HG02970 (cell line): ENCODE measurements at regions not wholly inside any gene's neighbourhood (a gene's known extent, or its start where the extent isn't known, plus 50 kb on each side); places are given as distances from the start of the nearest gene placed in this dataset.

Experiments
- ATAC-seq: cut with Tn5 transposase; IDR thresholded peaks from one replicate; pipeline ENCODE4 v1.9.1; 2021; ENCODE audit warnings: mild to moderate bottlenecking, moderate library complexity, moderate number of reproducible peaks; ENCODE audit not compliant: unreplicated experiment, low FRiP score

- ATAC-seq, result no peak
Measured at GRCh38 chr14:51500776-51501175, 150.9 kb upstream of the FRMD6 start.

DNA sequence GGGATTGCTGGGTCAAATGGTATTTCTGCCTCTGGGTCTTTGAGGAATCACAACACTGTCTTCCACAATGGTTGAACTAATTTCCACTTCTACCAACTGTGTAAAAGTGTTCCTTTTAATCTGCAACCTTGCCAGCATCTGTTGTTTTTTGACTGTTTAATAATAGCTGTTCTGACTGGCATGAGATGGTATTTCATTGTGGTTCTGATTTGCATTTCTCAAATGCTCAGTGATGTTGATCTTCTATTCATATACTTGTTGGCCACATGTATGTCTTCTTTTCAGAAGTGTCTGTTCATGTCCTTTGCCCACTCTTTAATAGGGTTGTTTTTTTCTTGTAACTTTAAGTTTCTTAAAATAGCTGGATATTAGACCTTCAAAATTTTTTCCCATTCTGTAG is 150.0 kb upstream of the FRMD6 start:
- ATAC-seq, result no peak

DNA sequence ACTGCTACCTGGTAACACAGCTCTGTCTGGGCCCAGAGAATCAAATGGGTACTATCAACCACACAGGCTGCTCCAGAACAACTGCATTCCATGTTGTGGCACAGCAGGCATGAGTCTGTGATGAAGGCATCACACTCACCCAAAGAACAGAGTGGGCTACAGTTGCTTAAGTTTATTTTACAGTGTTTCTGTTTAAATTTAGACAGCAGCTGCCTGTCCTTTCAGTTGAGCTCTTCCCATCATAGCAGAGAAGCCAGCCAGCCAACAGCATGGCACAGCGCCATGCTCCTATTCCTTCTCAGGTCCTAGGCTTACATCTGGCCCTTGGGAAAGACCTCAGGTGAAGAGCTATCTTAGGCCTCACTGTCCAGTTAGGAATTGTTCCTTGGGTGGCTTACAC is 147.0 kb upstream of the FRMD6 start:
- no peak for ATAC-seq

DNA sequence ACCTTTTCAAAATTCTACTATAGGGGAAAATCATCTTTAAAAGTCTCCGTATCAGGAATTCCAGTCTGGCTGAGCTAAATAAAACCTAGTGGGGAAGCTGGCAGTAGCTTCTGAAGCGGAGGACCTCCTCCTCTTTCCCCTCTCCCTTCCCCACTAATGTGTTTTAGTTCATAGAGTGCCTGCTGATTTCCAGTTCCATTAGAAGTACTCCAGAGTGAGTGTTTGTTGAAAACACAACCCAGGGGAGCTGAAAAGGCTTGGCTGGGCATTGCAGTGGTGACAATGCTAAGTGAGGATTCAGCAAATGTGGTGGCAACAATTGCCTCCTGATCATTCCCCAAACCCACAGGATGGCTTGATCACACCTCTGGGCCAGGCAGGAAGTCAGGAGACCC is 144.2 kb upstream of the FRMD6 start:
- ATAC-seq, result no peak

GRCh38 chr14:51507906-51508511 is 143.7 kb upstream of the FRMD6 start:
- no peak for ATAC-seq

- ATAC-seq, result no peak
Measured at GRCh38 chr14:51511265-51511664, 140.4 kb upstream of the FRMD6 start.

DNA sequence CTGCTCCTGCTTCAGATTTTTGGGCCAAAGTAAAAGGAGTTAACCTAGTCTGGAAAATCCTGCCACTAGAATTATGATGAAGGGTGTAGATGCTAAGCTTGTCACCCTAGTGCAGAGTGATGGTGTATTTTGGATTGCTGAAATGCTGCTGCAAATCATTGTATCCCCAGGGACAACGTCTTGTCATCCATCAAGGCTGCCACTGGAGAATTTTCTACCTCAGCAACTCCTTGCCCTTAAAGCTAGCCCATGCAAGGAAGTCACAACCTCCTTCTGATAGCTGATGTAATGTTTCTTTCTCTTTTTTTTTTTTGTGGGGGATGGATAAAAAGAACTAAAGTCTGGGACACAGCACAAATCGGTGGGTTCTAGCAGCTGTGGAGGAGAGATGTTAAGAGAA is 139.4 kb upstream of the FRMD6 start:
- no peak for ATAC-seq

GRCh38 chr14:51513281-51513680 is 138.4 kb upstream of the FRMD6 start:
- ATAC-seq, result no peak

- no peak for ATAC-seq
Measured at GRCh38 chr14:51513933-51514332, 137.8 kb upstream of the FRMD6 start.

GRCh38 chr14:51515611-51516010 is 136.1 kb upstream of the FRMD6 start:
- ATAC-seq, result no peak

DNA sequence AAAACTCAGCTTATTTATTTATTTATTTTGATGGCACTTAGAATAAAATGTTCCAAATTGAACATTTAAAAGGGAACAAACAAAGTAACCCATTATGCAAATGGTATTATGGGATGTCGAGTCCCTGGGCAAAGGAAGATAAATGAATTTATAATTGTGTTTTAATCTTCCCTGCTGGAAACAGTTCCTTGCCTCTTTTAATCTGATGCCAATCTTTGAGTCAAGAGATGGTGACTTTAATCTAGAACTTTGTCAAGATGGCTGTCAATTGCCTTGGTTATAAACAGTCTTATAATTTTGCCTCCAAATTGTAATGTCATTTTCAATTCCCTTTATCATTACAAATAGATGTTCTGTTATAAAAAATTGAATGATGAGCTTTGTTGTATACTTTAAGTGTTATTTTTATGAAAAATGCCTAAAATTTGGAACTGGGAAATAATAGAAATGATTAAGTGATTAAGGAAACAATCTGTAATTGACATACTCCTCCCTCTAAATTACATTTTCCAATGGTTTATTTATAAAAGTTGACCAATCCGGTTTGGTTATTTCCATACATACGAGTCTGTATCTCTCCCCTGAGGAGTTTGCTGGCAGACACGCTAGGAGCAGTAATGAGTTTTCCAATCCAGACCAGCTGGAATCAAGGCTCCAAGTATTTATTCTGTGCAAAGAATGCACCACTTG is 134.9 kb upstream of the FRMD6 start:
- no peak for ATAC-seq

GRCh38 chr14:51518280-51518679 is 133.4 kb upstream of the FRMD6 start:
- no peak for ATAC-seq

- ATAC-seq, result no peak
Measured at GRCh38 chr14:51518711-51519110, 133.0 kb upstream of the FRMD6 start.

- ATAC-seq, result no peak
Measured at GRCh38 chr14:51520087-51520486, 131.6 kb upstream of the FRMD6 start.

DNA sequence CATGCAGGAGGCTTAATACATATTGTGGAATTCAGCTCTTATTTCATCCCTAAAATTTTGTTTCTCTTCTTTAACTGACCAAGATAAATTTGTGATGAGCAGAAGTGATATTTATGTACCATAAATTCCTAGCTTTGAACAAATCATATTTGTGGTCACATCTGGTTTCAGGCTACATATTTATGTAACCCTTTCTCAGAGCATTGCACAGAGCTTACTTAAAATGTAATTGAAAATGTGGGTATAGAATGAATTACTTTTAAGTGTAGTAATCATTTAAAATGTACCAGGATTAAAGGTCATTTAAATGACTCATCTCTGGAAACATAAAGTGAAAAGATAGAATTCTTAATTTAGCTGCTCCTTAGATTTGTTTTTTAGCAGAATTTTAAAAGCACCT is 129.9 kb upstream of the FRMD6 start:
- ATAC-seq, result no peak

DNA sequence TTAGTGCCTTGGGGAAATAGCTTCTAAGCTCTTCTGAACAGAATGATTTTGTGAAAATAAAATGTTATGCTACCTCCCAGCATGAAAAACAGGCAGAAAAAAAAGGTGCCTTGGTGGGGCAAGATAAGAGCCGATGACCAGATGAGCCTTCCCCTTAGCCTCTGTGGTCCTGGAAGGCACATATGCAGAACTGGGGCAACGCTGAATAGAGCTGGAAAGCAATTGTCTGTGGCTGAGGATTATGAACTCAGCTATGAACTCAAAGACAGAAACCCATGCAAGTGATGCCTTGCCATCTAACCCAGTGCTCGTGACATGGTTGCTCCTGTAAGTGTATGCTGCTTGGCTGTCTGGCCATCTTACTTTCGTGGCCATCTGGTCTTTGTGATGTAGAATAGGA is 128.5 kb upstream of the FRMD6 start:
- ATAC-seq, result no peak

GRCh38 chr14:51525739-51526138 is 126.0 kb upstream of the FRMD6 start:
- ATAC-seq, result no peak

DNA sequence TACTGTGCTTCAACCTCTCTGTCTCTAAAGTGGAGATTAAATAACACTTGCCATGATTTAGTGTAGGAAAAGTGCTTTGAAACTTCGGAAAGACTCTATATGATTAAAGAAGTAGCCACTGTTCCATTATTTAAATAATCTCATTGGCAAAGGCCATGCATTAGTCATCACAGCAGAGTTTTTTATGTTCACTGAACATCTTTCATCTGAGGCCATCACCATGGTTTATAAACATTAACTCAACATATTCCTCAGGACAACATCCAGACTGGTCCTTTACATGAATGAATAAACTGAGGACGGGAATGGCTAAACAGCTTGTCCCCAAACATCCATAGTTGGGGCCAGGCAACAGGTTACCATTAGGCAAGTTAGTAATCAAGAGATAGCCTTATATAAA is 124.6 kb upstream of the FRMD6 start:
- no peak for ATAC-seq

DNA sequence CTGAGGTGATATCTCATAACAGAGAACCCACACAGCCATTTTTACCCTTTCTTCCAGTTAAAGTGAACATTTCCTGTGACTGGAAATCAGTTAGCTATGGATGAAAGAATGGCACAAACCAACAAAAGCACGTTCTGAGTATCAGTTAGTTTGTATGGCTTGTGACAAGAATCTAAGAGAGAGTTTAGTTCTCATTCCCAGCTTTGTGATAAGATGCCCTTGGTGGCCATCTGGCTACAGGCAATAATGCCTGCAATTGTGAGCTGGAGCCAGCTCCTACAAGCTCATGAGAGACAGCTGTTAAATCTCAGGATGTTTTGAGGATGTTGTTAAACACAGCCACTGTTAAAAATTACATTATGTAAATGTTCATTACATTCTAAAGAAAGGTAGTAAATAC is 122.0 kb upstream of the FRMD6 start:
- ATAC-seq, result no peak

DNA sequence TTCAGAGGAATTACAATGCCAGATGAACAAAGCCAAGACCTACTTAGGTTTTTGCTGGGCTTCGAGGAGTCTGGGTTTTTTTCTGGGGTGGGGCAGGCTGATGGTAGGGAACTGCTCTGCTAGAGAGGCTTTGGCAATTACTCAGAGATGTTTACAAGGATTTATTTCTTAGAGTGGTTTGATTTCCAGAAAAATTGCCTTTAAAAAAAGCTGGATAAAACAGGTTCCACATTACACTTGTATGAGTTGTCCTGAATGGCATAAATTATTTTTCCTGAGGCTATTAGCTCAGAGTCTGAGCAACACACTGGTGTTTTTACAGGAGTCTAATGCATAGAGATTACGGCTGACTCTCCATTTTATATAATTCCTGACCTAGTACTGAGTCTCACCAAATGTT is 118.5 kb upstream of the FRMD6 start:
- ATAC-seq, result no peak

GRCh38 chr14:51533872-51534553 is 117.7 kb upstream of the FRMD6 start:
- ATAC-seq, result no peak

GRCh38 chr14:51534610-51535011 is 117.1 kb upstream of the FRMD6 start:
- no peak for ATAC-seq
